ENCODE measurements at regions not wholly inside any gene's neighbourhood (a gene's known extent, or its start where the extent isn't known, plus 50 kb on each side); places are given as distances from the start of the nearest gene placed in this dataset.

GRCh38 chr6:144741659-144742058 lies 456.5 kb downstream of the UTRN start:
- Histone ChIP-seq H3K4me1 (no peaks in the 10 kb centered on the region), H3K4me3 (no peak overlapping the region), H3K36me3 (no peaks in the 10 kb centered on the region), H3K27me3 (no peaks in the 10 kb centered on the region), H3K9me3 (no peaks in the 10 kb centered on the region), H3K27ac (no peak overlapping the region)
- intact Hi-C loops (cut with DNase I; ENCODE audit: low total_unique reads) = no loop called here
- DNase-seq = no peak
- TF ChIP-seq CTCF (IDR thresholded peaks at IDR 0.05) (no peak), POLR2A (IDR thresholded peaks at IDR 0.05) (no peak)

GRCh38 chr6:144742779-144743178 lies 457.6 kb downstream of the UTRN start:
- Histone ChIP-seq H3K27ac (no peak overlapping the region), H3K4me3 (no peak overlapping the region), H3K4me1 (no peaks in the 10 kb centered on the region), H3K9me3 (no peaks in the 10 kb centered on the region), H3K36me3 (no peaks in the 10 kb centered on the region), H3K27me3 (no peaks in the 10 kb centered on the region)
- TF ChIP-seq CTCF (IDR thresholded peaks at IDR 0.05) (no peak), POLR2A (IDR thresholded peaks at IDR 0.05) (no peak)
- intact Hi-C loops (cut with DNase I; ENCODE audit: low total_unique reads) = no loop called here
- DNase-seq = no peak

- Histone ChIP-seq H3K4me1 (no peaks in the 10 kb centered on the region), H3K27me3 (no peaks in the 10 kb centered on the region), H3K27ac (no peak overlapping the region), H3K36me3 (no peaks in the 10 kb centered on the region), H3K9me3 (no peaks in the 10 kb centered on the region), H3K4me3 (no peak overlapping the region)
- DNase-seq = no peak
- no peak for TF ChIP-seq CTCF (IDR thresholded peaks at IDR 0.05)
- no peak for TF ChIP-seq POLR2A (IDR thresholded peaks at IDR 0.05)
- intact Hi-C loops (cut with DNase I; ENCODE audit: low total_unique reads) = no loop called here
These were observed 459.6 kb downstream of the UTRN start for GRCh38 chr6:144744720-144745119.

- intact Hi-C loops (cut with DNase I; ENCODE audit: low total_unique reads) = no loop called here
- Histone ChIP-seq H3K4me3 (no peak overlapping the region), H3K36me3 (no peaks in the 10 kb centered on the region), H3K9me3 (no peaks in the 10 kb centered on the region), H3K4me1 (no peaks in the 10 kb centered on the region), H3K27me3 (no peaks in the 10 kb centered on the region), H3K27ac (no peak overlapping the region)
- DNase-seq = no peak
- TF ChIP-seq POLR2A (IDR thresholded peaks at IDR 0.05) (no peak), CTCF (IDR thresholded peaks at IDR 0.05) (no peak)
These were observed 460.3 kb downstream of the UTRN start for GRCh38 chr6:144745439-144745838.

DNA sequence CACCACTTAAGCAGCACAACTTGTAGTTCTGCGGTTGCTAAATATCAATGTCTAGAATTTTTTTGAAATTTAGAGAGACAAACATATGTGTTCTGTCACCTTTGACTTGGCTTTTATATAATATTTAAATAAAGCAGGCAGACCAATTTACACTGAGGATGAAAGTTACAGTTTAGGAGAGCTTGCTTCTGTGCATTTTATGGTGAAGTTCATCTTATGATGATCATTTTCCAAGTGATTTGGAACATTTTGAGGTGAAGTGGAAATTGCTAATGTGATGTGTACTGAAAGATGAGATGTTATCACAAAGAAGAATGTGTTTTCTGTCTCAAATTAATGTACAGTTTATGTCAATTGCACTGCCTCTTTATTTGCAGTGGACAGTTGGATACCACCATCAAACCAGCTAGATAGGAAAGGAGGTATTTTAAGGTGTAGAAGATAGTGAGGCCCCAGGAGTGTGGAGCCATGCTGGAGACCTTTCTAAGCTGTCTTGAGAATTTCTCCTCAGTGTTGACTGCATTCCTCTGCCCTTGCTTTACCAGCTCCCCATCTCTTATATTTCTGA lies 461.9 kb downstream of the UTRN start:
- Histone ChIP-seq H3K27ac (no peak overlapping the region), H3K4me1 (no peaks in the 10 kb centered on the region), H3K36me3 (no peaks in the 10 kb centered on the region), H3K9me3 (no peaks in the 10 kb centered on the region), H3K27me3 (no peaks in the 10 kb centered on the region), H3K4me3 (no peak overlapping the region)
- intact Hi-C loops (cut with DNase I; ENCODE audit: low total_unique reads) = no loop called here
- no peak for DNase-seq
- TF ChIP-seq POLR2A (IDR thresholded peaks at IDR 0.05) = no peak
- TF ChIP-seq CTCF (IDR thresholded peaks at IDR 0.05) = no peak
